Stimulated activated CD8-positive, alpha-beta memory T cell treated with anti-CD3 and anti-CD28 coated beads, Interleukin-7, amount 100 ng/mL, for 48 hours (primary cell): ENCODE measurements at regions not wholly inside any gene's neighbourhood (a gene's known extent, or its start where the extent isn't known, plus 50 kb on each side); places are given as distances from the start of the nearest gene placed in this dataset.

ENCODE experiments used
- DNase-seq, 2 donors: peaks; one replicate each; pipeline ENCODE4 v3.0.0-alpha.2; 2020; ENCODE audit warnings: low read depth in 1 of 2; ENCODE audit errors: extremely low read depth in 1 of 2

GRCh38 chr20:51162015-51162414, 139.1 kb upstream of the KCNG1 start:
- DNase-seq: no peak

DNA sequence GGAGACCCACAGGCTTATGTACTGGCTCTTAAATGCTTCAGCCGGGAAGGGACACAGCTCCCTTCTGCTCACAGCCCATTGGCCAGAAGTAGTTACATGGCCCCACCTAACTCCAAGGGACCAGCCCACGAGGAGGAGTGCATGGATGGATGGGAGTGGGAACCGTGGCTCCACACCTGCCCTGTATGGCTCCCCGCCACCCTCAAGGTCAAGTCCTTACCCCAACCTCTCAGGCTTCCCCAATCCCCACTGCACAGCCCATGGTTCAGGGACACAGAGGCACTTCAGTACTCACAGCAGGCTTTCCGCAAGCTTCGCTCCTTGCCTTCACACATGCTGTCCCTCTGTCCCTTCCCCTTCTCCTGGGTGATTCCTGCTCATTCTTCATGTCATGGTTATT, 137.9 kb upstream of the KCNG1 start:
- no peak for DNase-seq

GRCh38 chr20:51159981-51160380, 137.1 kb upstream of the KCNG1 start:
- no peak for DNase-seq

DNA sequence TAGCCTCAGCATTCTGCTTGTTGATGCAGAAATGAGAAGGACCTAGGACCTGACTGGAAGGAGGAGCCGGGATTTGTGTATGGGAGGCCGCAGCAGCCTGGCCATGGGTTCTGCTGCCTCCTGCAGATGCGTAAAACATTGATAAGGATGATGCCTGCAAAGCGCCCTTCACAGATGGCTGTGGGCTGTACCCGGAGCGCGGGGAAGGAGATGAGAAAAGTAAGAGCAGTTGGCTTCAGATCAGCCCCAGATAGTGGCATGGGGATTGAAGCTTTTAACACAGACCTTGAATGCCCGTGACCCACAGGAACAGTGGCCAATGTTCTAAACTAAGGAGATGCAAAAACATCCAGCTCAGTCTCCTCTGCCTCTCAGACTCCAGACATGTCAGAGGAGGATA, 136.4 kb upstream of the KCNG1 start:
- DNase-seq: no peak

GRCh38 chr20:51158226-51158625, 135.3 kb upstream of the KCNG1 start:
- DNase-seq: no peak

DNA sequence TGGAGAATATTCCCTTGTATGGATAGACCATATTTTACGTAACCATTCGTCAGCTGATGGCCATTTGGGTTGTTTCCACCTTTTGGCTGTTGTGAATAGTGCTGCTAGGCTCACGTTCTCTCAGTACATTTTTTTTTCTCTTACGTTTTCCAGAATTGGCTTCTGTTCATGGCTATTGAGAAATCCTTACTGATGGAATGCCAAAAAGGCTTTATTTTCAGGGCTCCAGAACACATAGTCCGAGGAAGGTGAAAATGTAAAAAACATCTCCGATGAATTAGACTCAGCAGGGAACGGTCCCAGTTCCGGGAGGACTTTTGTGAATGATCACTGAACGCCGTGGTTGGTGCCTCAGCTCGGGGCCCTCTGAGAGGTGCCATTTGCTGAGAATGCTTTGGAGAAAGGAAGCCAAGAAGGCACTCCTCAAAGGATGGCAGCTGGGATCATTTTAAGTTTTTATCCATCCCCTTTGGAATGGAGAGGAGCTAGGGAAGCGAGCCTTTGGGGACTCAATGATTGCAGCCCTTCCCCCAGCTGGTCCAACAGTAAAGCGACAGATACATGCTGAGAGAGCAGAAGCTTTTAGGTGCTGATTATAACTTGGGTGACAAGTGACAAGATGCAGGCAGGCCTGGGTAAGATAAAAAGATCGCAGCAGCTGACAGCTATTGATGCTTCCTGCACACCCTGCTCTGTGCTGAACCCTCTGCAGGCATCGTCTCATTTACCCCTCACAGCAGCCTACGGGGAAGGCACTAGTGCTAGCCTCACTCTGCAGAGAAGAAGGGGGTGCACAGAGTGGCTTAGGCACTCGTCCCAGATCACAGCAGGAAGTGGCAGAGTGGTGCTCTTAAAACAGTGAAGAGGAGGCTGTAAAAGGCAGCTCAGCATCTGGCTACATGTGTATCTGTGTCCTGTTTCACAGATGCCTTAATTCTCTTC, 133.4 kb upstream of the KCNG1 start:
- no peak for DNase-seq

GRCh38 chr20:51154708-51155690, 132.1 kb upstream of the KCNG1 start:
- no peak for DNase-seq

GRCh38 chr20:51153867-51154707, 131.2 kb upstream of the KCNG1 start:
- no peak for DNase-seq

DNA sequence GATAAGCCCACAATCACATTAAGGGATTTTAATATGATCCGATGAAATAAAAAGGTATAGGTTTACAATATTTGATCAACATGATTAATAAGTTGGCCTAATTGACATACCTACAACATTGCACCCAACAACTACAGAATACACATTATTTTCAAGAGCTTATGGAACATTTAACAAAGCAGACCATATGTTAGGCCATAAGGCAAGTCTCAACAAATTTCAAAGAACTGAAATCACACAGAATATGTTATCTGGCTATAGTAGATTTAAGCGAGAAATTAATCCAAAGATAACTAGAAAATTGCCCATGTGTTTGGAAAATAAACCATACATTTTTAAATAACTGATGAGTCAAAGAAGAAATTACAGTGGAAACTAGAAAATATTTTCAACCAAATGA, 126.0 kb upstream of the KCNG1 start:
- DNase-seq: no peak

- no peak for DNase-seq
Measured at GRCh38 chr20:51144476-51144875, 121.6 kb upstream of the KCNG1 start.

GRCh38 chr20:51143652-51144051, 120.7 kb upstream of the KCNG1 start:
- no peak for DNase-seq

- DNase-seq: no peak
Measured at GRCh38 chr20:51142448-51142847, 119.5 kb upstream of the KCNG1 start.

- no peak for DNase-seq
Measured at GRCh38 chr20:51140671-51141070, 117.8 kb upstream of the KCNG1 start.

DNA sequence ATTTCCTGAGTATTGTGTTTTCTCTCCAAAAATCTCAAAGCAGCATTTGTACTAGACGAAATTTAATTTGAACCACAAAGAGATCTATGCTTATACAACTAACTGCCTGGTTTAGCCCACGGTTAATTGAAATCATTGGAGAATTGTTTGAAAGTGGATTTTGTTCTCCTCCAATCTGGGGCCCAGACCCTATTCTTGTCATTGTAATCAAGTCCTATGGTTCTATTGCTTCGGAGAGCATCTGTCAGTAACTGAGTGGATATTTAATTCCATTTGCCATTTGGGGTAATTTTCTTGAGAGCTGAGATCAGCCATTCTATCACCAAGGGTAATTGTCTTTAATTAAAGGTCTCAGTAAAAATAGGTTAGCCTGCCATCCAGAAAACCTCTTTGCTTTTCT, 117.0 kb upstream of the KCNG1 start:
- no peak for DNase-seq

DNA sequence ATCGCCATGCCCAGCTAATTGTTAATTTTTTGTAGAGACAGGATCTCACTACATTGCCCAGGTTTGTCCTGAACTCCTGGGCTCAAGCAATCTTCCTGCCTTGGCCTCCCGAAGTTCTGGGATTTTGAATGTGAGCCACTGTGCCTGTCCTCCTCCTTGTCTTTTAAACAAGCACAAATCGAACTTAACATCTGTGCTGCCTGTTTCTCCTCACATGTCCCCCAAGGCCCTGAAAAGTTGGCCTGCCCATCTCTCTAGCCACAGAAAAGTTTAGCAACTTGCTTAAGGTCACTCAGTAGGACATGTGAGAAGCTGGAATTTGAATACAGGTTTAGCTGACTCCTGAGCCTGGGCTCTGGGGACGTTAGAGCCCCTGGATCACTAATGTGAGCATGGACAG, 115.7 kb upstream of the KCNG1 start:
- no peak for DNase-seq

DNA sequence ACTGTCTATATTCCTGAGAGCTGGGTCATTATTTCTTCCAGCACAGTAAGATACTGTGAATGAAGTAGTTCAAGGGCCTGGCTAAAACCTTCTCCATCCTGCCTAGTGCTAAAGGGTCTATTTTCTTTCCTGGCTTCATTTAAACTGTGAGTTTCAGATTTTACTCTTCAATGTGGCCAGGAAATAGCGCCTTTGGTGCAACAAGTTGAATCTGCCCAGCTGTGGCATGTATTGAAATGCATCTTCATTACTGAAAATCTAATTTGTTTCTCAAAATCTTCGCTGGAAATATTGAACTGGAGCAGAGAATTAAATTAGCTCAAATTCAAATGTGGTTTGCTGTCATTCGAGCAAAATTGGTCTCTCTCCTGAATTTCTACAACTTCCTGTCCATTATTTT, 114.6 kb upstream of the KCNG1 start:
- no peak for DNase-seq

- DNase-seq: no peak
Measured at GRCh38 chr20:51135926-51136715, 113.2 kb upstream of the KCNG1 start.

GRCh38 chr20:51134405-51134804, 111.5 kb upstream of the KCNG1 start:
- no peak for DNase-seq

DNA sequence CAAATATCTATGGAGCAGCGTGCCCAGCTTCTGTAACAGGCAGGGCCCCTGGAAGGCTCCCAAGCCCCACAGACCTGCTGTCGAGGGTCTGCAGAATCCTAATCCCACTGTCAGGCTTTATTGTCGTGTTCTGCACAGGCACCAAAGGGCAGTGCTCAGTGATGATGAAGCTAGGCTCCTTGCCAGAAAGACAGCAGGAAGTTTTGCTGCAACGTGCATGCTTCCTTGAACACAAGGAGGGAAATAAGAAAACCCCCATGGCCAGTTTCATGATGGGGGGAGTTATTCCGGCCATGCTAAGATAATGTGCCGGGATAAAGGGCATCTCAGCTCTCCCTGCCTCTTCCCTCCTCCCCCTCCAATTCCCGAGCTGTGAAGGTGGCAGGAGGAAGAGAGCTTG, 109.4 kb upstream of the KCNG1 start:
- DNase-seq: no peak

DNA sequence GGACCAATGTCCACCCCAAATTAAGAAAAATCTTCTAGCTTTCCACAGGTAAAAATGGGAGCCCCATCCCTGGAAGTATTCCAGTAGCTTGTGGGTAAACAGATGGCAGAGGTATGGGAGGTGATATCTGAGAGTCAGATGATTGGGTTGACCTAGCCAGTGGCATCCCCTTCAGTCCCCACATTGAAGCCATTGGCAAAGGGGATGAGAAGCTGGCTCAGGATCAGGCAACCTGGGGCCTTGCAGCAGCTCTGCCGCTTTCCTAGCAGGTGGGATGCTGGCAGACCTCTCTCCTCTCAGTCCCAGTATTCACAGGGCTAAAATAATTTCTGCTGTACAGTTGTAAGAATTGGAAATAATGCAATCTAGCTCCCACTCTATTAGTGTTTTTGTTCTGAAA, 108.9 kb upstream of the KCNG1 start:
- DNase-seq: no peak
